Esophagus squamous epithelium (tissue), 5 donors: ENCODE measurements at regions not wholly inside any gene's neighbourhood (a gene's known extent, or its start where the extent isn't known, plus 50 kb on each side); places are given as distances from the start of the nearest gene placed in this dataset.

Experiments
- DNase-seq: peaks from one replicate; lab custom pipeline; 2025; lab: John Stamatoyannopoulos, UW
- H3K27ac ChIP-seq, 4 donors: fragments of 200-600 bp; sonication (generic); one replicate each; pipeline ENCODE4 v1.5.1; 2016 to 2019; ENCODE audit warnings: mild to moderate bottlenecking in 1 of 4
- H3K27me3 ChIP-seq, 4 donors: fragments of 200-600 bp; sonication (generic); 1 replicate in 3 of 4; 2 replicates in 1 of 4; pipeline versions ENCODE4 v1.5.1 to v1.6.0; 2017 to 2021; ENCODE audit warnings: antibody characterized with exemption in 1 of 4
- H3K36me3 ChIP-seq, 3 donors: fragments of 200-600 bp; sonication (generic); one replicate each; pipeline ENCODE4 v1.5.1; 2016 to 2019
- H3K4me1 ChIP-seq, 3 donors: fragments of 200-600 bp; sonication (generic); one replicate each; pipeline ENCODE4 v1.5.1; 2017 to 2019
- H3K4me3 ChIP-seq, 4 donors: fragments of 200-600 bp; sonication (generic); 1 replicate in 3 of 4; 2 replicates in 1 of 4; pipeline ENCODE4 v1.5.1; 2016 to 2019; ENCODE audit warnings: mild to moderate bottlenecking in 2 of 4, moderate library complexity in 1 of 4
- H3K9me3 ChIP-seq, 3 donors: fragments of 200-600 bp; sonication (generic); one replicate each; pipeline ENCODE4 v1.5.1; 2016 to 2019
- POLR2A ChIP-seq, 4 donors: fragments of 450-650 bp; IDR thresholded peaks; one replicate each; pipeline ENCODE4 v1.6.1; 2017; ENCODE audit warnings: antibody characterized with exemption in 4 of 4, mild to moderate bottlenecking in 4 of 4, moderate library complexity in 3 of 4
- WGBS, 2 donors: methylation state at CpG; one replicate each; pipeline ENCODE4 v1.1.5; 2018; 5-methylcytosine and 5-hydroxymethylcytosine counted together
- intact Hi-C: fragments of 100-400 bp; cut with DNase I; formaldehyde crosslinking; loops from one replicate; pipeline ENCODE4 v1.15.0; 2022
- TF ChIP-seq, protein P1 (sequence below), 6 experiments: fragments of 450-650 bp in 4 of 6; fragments of 200-600 bp in 2 of 6; sonication (generic) in 2 of 6; IDR thresholded peaks; one replicate each; pipeline ENCODE4 v1.5.1; 2016 to 2019; ENCODE audit warnings: antibody characterized with exemption in 6 of 6, mild to moderate bottlenecking in 4 of 6, moderate library complexity in 4 of 6
- donor health status: DM: yes; HTN: yes; CAD: no.

DNA sequence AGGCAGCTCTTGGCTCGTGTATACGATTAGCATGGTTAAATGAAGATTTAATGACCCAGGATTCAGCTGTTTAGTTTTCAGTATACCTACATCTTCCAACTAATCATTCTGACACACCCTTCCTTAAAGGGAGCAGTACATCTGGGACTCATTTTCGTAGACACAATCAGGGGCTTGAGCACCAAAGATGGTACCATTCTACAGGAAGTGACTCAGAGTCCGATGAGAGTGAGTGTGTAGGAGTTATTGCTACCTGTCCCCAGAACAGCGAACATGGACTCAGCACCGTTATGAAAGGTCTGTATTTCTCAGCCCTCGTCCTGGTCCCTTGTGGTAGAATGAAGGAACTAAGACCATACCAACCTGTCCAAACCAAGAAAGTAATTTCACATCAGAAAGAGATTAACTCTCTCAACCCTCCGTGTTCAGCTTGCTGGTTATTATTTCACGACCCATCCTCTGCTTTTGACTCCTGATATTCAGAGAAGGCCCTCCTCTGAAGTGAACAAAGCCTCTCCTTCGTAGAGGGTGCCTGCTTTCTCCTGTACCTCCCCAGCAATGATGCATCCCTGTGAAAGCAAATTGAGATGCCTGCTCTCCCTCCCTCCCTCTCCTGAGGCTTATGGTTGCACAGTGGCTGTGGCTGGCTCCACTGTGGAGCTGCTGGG is 214.8 kb downstream of the MTX2 start:
- DNase-seq, result no peak
- intact Hi-C loops, result no loop called here
- WGBS, 2 donors, result 71 to 73% methylated on average over 10 of the region's 10 CpGs
- Histone ChIP-seq H3K4me3 (no peak overlapping the region), H3K27me3 (no peaks in the 10 kb centered on the region), H3K36me3 (no peaks in the 10 kb centered on the region), H3K9me3 (no peaks in the 10 kb centered on the region), H3K27ac (peak overlapping the region in 1 of 4 donors; percentile 15), H3K4me1 (peaks cover 0 to 36% (median 0%) of the 10 kb centered on the region in 3 donors)
- TF ChIP-seq POLR2A (IDR thresholded peaks at IDR 0.05), result no peak
- TF ChIP-seq, protein P1, sequence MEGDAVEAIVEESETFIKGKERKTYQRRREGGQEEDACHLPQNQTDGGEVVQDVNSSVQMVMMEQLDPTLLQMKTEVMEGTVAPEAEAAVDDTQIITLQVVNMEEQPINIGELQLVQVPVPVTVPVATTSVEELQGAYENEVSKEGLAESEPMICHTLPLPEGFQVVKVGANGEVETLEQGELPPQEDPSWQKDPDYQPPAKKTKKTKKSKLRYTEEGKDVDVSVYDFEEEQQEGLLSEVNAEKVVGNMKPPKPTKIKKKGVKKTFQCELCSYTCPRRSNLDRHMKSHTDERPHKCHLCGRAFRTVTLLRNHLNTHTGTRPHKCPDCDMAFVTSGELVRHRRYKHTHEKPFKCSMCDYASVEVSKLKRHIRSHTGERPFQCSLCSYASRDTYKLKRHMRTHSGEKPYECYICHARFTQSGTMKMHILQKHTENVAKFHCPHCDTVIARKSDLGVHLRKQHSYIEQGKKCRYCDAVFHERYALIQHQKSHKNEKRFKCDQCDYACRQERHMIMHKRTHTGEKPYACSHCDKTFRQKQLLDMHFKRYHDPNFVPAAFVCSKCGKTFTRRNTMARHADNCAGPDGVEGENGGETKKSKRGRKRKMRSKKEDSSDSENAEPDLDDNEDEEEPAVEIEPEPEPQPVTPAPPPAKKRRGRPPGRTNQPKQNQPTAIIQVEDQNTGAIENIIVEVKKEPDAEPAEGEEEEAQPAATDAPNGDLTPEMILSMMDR (IDR thresholded peaks at IDR 0.05), result no peak

- Histone ChIP-seq H3K36me3 (no peaks in the 10 kb centered on the region), H3K9me3 (no peaks in the 10 kb centered on the region), H3K27ac (peak overlapping the region in 1 of 4 donors; percentile 15), H3K27me3 (peaks cover 0 to 3% (median 0%) of the 10 kb centered on the region in 4 donors), H3K4me3 (no peak overlapping the region), H3K4me1 (peaks cover 3 to 44% (median 5%) of the 10 kb centered on the region in 3 donors)
- 34% methylated on average over 3 of the region's 3 CpGs for WGBS, 2 donors
- intact Hi-C loops, result no loop called here
- DNase-seq, result no peak
- TF ChIP-seq, protein P1 (IDR thresholded peaks at IDR 0.05), result no peak
- no peak for TF ChIP-seq POLR2A (IDR thresholded peaks at IDR 0.05)
These were observed 215.6 kb downstream of the MTX2 start for GRCh38 chr2:176484838-176485237.

DNA sequence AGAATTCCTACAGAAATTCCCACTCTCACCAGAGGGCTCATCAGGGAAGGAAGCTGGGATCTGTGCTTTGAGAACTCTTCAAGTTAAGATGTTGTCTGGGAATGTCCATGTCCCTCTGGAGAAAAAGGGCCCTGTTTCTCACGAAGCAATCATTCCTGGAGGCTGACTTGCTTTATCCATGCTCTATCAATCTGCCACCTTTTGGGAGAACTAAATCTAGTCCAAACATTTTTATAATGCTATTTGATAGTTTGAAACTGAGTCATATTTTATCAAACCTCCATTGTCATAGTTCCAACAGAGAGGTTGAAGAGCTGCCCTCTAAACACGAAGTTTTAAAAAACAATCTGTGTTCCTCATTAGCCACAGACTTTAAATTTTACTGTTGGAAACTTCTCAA is 219.2 kb downstream of the MTX2 start:
- intact Hi-C loops, result no loop called here

GRCh38 chr2:176490061-176490861 is 221.0 kb downstream of the MTX2 start:
- Histone ChIP-seq H3K27ac (peak overlapping the region; percentile 83 to 91 (median 89)), H3K27me3 (peaks cover 0 to 12% (median 0%) of the 10 kb centered on the region in 4 donors), H3K4me1 (peaks cover 18 to 78% (median 50%) of the 10 kb centered on the region in 3 donors), H3K9me3 (no peaks in the 10 kb centered on the region), H3K4me3 (peak overlapping the region in 2 of 4 donors; percentile 22 to 45), H3K36me3 (no peaks in the 10 kb centered on the region)
- intact Hi-C loops, result no loop called here
- 70% methylated on average over 20 of the region's 47 CpGs for WGBS, 2 donors
- DNase-seq, result no peak
- no peak for TF ChIP-seq POLR2A (IDR thresholded peaks at IDR 0.05)
- TF ChIP-seq, protein P1 (IDR thresholded peaks at IDR 0.05), result no peak

More for the DNA sequence above, 219.2 kb downstream of the MTX2 start:
- Histone ChIP-seq H3K9me3 (no peaks in the 10 kb centered on the region), H3K36me3 (no peaks in the 10 kb centered on the region), H3K27ac (no peak overlapping the region), H3K4me1 (peaks cover 13 to 78% (median 32%) of the 10 kb centered on the region in 3 donors), H3K4me3 (no peak overlapping the region), H3K27me3 (peaks cover 0 to 12% (median 0%) of the 10 kb centered on the region in 4 donors)
- WGBS, 2 donors, result 58 to 67% methylated on average over 2 of the region's 2 CpGs
- TF ChIP-seq, protein P1 (IDR thresholded peaks at IDR 0.05), result no peak
- no peak for TF ChIP-seq POLR2A (IDR thresholded peaks at IDR 0.05)
- DNase-seq, result no peak
